ENCODE measurements at regions not wholly inside any gene's neighbourhood (a gene's known extent, or its start where the extent isn't known, plus 50 kb on each side); places are given as distances from the start of the nearest gene placed in this dataset.
A peak's percentile ranks its signal among the peaks of the same experiment; 100 is the strongest.

- H3K4me3 Mint-ChIP-seq = no peak overlapping the region
- H3K4me1 Mint-ChIP-seq = peaks cover 14% of the 10 kb centered on the region
- no peaks in the 10 kb centered on the region for H3K36me3 Mint-ChIP-seq
- H3K27me3 Mint-ChIP-seq (ENCODE audit: low read depth) = no peaks in the 10 kb centered on the region
- H3K27ac Mint-ChIP-seq = peak overlapping the region; percentile 84
- peaks cover 11% of the 10 kb centered on the region for H3K9me3 Mint-ChIP-seq
- DNase-seq (ENCODE audit: low spot score in 2 of 2, unreplicated experiment in 2 of 2) = peak in 1 of 2 experiments; percentile 61
- no peak for TF ChIP-seq CTCF (IDR thresholded peaks at IDR 0.05; ENCODE audit: unreplicated experiment)
Observed at GRCh38 chr21:29245104-29245643, 53.5 kb upstream of the BACH1 start.

GRCh38 chr21:29245863-29246262 is 52.9 kb upstream of the BACH1 start:
- no peak for DNase-seq (ENCODE audit: low spot score in 2 of 2, unreplicated experiment in 2 of 2)
- no peak for TF ChIP-seq CTCF (IDR thresholded peaks at IDR 0.05; ENCODE audit: unreplicated experiment)
- Mint-ChIP-seq H3K4me1 (peaks cover 14% of the 10 kb centered on the region), H3K36me3 (no peaks in the 10 kb centered on the region), H3K4me3 (no peak overlapping the region), H3K27ac (peak overlapping the region; percentile 84), H3K9me3 (peaks cover 12% of the 10 kb centered on the region), H3K27me3 (ENCODE audit: low read depth) (no peaks in the 10 kb centered on the region)

GRCh38 chr21:29246614-29247013 is 52.1 kb upstream of the BACH1 start:
- Mint-ChIP-seq H3K9me3 (peaks cover 15% of the 10 kb centered on the region), H3K4me3 (no peak overlapping the region), H3K36me3 (no peaks in the 10 kb centered on the region), H3K27ac (no peak overlapping the region), H3K4me1 (peaks cover 14% of the 10 kb centered on the region), H3K27me3 (ENCODE audit: low read depth) (no peaks in the 10 kb centered on the region)
- no peak for DNase-seq (ENCODE audit: low spot score in 2 of 2, unreplicated experiment in 2 of 2)
- TF ChIP-seq CTCF (IDR thresholded peaks at IDR 0.05; ENCODE audit: unreplicated experiment) = no peak

- Mint-ChIP-seq H3K4me1 (peaks cover 14% of the 10 kb centered on the region), H3K36me3 (no peaks in the 10 kb centered on the region), H3K27me3 (ENCODE audit: low read depth) (no peaks in the 10 kb centered on the region), H3K9me3 (peaks cover 22% of the 10 kb centered on the region), H3K27ac (no peak overlapping the region), H3K4me3 (no peak overlapping the region)
- TF ChIP-seq CTCF (IDR thresholded peaks at IDR 0.05; ENCODE audit: unreplicated experiment) = no peak
- no peak for DNase-seq (ENCODE audit: low spot score in 2 of 2, unreplicated experiment in 2 of 2)
Observed at GRCh38 chr21:29248124-29248523, 50.6 kb upstream of the BACH1 start.

Measured in mesothelial cell of epicardium (in vitro differentiated cells).